Activated T-cell treated with anti-CD3 and anti-CD28 coated beads for 48 hours (primary cell): ENCODE measurements at regions not wholly inside any gene's neighbourhood (a gene's known extent, or its start where the extent isn't known, plus 50 kb on each side); places are given as distances from the start of the nearest gene placed in this dataset.

ENCODE experiments used
- DNase-seq: peaks from one replicate; pipeline ENCODE4 v3.0.0-alpha.2; 2020; ENCODE audit warnings: low read depth

DNA sequence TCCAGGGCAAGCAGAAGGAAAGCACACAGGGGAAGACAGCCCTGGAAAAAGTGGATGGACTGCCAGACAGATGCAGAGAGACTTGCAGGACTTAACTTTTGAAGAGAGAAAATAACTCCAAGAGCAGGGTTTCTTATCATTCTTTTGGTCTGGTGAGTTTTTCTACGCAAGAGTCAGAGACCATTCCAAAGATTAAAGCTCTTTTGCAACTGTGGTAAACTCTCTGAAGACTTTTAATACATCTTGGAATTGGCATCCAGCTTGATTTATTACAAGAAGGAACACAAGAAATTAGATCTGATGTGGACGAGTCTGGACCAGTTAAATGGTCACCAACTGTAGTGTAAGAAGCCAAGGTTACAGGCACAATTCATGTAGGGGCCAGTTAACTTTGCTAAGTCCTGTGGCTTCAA lies 153.4 kb downstream of the SIPA1L2 start:
- DNase-seq: no peak

DNA sequence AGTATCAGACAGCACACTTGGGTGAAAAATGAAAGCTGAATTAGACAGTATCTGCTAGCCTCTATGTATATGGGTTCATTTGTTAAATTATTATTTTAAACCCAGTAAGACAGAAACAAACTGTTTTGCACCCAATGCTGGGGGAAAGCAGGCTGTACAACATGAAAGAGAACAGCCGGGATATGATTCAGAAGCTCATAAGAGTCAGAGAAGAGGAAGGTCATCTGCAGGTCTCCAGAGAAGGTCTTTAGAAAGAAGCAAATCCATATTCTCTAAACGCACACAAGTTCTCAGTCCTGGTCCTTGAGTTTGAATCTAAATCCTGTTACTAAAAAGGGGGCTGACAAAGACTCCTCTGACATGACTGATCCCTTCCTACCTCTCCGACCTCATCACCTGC lies 155.1 kb downstream of the SIPA1L2 start:
- DNase-seq: no peak

DNA sequence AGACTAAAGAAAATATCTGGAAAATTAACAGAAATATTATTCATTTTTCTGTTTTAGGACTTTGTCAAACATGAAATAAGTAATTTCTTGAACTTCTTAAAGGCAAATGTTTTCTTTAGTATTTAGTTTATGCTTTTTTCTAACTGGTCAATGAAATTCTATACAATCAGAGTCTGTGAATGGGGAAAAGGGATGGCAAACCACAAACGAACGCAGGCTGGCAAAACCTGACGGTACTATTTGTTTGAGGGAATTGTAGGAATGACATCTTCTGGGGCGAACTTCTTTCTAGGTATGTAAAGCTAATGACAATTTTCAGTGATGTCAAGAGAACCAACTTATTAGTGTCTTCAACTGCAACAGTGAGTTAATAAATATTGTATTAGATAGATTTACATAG lies 156.0 kb downstream of the SIPA1L2 start:
- no peak for DNase-seq

DNA sequence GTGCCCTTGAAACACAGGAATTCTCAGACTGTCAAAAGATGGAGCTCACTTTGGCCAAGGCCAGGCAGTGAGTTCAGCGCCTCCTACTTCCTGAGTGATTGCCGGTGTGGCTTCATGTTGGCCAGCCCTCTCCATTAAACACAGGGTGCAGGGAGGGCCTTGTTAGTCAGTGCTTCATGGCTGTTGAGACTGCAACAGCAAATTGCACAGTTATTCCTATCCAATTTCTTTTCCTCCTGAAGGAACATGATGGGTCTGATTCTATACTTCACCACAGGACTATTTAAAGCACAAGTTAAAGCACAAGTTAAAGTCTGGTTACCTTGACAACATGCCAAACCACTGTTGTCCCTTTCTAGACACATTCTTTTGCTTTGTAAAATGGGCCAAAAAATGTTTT lies 156.6 kb downstream of the SIPA1L2 start:
- DNase-seq: no peak

DNA sequence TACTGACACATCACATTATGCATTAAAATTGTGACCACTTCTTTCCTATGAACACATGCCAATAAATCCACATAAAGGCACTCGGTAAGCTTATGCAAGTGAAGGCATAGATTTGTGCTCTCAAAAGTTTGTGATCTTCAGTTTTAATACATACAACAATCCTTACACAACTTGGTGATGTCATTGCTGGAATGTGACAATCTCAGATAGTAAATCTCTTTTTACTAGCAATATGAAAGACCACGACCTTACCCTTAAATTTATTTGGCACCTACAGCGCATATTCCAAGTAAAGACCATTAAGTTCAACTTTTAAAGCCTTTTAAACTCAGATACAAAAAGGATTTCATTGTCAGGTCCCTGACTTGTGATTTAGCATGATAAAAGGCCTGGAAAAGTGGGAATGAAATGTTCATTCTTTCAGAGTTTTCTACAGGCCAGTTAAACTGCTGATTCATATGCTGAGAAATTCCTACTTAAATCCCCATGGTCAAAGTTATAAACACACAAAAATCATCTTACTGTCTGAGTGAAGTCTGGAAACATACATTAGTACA lies 157.4 kb downstream of the SIPA1L2 start:
- no peak for DNase-seq

DNA sequence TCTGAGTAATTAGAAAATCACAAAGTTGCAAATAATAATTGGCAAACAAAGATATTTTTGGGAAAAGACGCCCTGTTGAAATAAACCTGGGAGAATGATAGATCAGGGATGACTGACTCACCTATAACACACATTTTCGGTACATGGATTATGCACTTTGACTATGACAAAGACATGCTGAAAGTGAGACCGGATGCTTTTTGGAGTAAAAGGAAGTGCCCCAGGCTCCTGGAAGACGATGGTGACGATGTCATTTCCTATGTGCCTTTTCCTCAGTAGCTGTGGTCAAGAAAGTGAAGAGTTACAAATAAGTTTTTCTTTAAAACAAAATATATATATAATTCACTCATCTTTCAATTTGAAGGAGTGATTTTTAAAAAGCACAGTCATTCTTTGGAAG lies 158.7 kb downstream of the SIPA1L2 start:
- no peak for DNase-seq

DNA sequence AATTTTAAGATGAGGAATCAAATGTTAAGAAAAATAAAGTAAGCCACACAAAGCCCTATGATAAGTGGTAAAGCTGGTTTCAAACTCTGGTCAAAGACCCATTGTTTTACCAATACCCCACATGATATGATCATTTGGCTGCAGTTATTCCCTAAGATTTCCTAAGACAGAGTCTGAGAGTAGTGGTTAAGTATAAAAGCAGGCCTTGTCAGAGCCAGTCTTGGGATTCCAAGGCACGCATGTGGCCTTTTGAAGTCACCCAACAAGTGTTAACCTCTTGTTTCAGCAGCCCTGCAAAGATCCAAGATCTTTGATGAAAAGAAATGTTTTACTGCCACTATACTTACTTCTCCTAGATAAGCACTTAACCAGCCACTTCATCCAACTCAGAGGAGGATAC lies 159.2 kb downstream of the SIPA1L2 start:
- no peak for DNase-seq

DNA sequence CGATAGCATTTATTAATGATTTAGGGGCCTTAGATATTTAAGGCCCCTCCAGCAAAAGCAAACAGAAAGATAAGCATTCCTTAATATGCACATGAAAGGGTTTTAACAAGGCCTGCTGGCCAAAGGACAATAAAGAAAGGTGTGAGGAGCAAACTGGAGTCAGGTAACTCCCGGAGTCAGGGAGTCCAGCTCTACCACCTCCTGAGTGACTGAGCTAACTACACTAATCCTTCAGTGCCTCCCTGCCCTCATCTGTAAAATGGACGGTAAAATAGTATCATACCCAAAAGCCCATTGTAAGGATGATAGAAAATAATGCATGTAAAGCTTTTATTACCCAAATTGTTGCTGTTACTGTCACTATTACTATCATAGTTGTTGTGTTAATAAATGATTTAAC lies 161.7 kb downstream of the SIPA1L2 start:
- DNase-seq: no peak

DNA sequence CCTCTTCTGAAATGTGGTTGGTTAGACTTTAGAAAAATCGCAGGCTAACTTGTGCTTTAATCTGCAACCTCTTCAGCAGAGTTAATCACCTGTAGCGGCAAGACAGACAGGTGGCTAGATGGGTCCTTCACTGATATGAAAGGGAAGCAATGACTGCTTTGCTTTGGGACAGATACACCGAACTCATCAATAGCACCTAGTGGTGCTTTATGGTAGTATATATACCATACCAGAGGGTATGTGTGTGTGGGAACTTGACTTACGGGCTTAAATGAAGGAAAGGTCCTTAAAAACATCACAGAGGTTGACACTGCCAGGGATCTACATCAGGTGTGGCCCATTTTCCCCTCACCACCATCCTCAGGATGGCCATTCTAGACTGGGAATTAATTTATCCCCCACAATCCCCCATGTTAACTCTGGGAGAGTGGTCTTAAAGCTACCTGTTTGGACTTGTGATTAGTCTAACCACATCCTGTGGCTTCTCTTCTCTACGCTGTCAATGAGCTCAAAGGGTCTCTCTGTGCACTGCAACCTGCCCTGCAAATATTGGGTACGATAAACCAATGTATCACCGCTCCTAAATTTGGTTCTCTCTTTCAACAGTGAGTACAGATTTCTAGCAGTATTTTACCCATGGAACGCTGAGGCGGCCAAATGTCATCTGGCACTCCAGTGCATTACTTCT lies 162.7 kb downstream of the SIPA1L2 start:
- DNase-seq: no peak

DNA sequence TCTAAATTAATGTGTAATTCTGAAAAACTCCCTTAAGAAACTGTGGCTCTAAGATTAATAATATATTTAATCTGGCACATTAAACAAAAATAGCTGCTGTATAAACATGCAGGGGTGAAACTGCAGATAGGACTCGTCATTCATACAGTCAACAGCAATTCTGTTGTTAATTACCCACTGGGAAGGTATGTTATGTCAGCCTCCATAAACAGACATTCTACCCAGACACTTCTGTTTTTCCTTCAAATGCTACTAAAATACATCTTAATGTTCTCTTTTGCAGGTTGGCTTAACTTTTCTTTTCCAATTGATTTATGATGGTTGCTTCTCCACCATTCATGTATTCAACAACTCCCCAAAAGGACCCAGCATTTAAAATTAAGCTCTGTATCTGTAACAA lies 165.6 kb downstream of the SIPA1L2 start:
- no peak for DNase-seq

DNA sequence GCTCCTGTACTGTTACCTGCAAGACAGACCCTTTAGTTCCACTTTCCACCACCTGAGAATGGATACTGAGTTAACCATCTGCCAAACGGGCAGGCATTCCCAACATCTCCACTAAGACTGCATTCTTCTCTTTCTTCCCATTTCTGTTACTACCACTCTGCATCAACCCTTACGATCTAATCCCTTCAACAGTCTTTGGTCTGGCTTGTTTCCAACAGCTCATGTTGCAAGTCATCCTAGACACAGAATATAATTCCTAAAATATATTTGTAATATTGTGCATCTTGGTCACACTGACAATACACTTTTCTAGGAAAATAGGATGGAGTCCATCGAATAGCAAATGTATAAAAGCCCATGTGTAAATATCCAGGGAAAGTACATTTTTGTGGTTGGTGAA lies 166.7 kb downstream of the SIPA1L2 start:
- no peak for DNase-seq

DNA sequence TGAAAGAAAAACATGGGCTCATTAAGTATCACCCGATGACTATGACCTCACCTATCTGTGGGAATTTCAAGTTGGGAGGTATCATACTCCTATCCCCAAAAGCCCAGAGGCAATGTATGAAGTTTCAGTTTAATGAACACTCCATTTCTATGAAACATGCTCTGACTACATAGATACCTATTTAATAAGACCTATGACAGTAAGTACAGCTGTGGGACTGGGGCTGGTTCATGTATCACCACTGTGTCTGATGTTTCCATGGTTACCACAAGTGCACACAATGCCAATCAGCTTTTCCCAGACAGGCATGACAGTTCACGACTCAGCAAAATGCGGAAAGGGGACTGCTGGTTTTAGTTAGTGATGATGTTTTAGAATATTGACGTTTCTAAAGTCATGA lies 167.7 kb downstream of the SIPA1L2 start:
- no peak for DNase-seq

DNA sequence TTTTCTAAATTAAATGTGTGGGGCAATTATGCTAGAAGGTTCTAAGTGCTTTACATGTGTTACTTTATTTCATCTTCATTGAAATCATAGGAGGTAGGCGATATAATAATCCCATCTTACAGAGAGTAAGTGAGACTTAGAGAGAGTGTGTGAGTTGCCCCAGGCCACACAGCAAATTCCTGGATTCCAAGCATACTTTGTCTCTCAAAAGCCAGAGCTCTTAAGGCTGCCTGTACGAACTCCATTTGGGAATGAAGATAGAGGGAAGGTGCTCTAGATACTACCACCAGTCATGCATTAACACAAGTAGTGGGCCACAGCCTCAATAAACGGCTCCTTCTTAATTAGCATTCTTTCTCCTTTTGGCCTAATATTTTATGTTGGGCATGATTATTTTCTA lies 170.1 kb downstream of the SIPA1L2 start:
- no peak for DNase-seq

DNA sequence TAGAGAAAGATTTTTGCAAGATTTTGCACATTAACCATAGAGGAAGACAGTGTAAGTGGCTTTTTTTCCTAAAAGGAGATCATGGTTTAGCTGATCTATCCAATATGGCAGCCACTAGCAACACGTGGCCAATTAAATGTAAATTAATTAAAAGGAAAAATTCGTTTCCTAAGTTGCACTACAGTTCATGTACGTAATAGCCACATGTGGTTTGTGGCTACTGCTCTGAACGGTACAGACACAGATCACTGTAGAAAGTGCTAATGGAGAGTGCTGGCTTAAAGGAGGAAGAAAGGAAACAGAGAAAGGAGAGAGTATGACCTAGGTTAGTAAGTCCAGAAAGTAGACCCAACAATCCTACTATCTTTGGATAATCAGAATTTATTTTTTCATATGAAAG lies 170.8 kb downstream of the SIPA1L2 start:
- DNase-seq: no peak

DNA sequence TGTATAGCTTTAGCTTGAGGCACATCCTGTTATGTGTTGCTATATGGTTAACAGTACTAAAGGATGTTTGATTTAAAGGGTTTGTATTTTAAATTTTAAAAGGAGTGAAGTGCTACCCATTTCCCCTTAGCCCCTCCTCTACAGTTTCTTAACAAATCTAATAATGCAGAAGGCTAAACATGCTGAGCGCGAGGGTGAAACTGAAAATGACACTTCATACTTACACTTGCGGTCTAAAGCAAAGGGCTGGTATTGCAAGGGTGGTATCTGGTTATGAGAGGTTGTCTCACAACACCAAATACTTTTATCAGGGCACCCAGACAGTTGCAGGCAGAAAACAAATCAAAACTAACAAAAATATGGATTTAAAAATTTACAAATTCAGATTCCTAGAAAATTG lies 172.3 kb downstream of the SIPA1L2 start:
- no peak for DNase-seq

DNA sequence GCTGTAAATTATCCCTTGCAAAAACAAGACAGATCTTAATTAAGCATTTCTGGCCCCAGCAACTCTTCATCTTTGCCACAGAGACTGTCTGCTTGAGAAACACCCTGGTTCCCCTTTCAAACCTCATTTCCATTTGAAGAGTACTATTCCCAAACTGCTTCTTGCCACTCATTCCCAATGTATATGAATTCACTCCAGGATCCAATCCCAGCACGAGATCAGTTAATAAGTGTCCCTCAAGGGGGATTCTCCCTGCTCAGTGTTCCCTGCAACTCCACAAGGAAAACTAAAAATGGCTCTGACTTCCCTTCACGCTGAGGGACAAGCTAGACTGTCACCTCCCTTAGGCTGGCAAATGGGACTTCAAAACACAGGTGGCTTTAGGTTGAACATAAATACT lies 173.2 kb downstream of the SIPA1L2 start:
- no peak for DNase-seq

DNA sequence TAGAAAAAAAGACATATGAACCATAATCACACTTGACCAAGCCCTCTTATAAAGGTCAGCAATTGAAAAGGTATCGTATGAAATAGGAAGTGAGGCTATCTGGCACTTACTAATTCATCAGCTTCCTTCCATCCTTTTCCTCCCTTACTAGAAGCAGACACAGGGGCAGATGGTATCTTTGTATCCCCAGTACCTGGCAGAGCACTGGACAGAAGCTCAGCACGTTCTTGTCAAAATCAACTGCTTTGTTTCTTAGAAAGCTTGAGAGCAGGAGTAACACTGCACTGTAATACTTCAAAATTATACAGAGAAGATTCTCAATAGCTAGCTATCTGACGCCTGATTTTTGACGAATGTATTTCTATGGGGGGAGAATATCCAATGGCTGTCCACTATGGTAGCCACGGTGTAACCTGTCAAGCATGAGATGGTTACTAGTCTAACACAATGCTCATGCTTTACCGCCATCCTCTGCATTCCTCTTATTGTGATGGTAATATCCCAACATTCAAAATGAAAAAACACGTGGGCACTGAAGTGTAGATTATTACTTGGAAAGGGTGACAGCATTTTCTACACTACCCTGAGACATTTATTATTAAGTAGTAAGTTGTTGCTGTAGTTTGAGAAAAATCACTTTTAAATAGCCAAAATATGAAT lies 175.6 kb downstream of the SIPA1L2 start:
- DNase-seq: no peak

DNA sequence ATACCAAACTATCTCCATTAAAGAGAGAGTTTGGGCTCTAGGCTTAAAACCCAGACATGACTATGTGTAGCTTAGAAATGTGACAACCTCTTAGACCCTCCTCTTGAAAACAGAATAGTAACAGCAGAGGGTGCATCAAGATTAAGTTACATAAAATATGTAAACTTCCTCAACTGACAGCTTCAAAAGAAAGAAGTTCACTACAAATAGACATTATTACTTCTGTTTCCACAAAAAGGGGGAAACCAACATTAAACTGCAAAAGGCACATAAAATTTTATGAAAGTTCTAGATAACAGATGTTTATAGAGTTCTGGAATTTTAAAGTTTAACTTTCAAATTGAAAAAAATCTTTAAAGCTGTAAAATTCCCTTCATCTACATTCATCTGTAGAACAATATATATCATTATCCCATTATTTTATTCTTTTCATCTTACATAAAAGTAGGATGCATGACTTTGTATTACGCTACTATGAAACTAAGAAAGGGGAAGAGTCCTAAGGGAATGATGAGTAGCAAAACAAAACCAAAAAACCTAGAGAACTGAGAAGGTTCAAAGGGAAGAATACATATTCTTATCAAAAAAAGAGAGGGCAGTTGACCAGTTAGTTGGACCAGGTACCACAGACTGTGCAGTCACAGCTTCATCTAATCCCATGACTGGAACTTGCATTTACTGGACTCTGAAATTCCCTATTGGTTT lies 177.0 kb downstream of the SIPA1L2 start:
- no peak for DNase-seq

DNA sequence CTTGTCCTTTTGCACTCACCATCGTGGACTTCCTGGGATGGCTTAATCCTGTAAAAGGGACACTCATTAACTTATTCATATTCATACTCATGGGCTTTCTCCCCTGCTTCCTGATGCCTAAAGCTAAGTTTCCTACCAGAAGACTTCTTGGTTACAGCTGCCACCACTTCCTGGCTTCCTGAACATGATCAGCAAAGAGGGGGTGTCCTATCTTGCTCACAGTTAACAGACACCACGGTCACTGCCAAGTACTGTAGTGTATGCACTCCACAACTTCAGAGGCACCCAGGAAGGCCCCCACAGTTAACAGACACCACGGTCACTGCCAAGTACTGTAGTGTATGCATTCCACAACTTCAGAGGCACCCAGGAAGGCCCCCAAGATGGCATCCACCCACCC lies 177.8 kb downstream of the SIPA1L2 start:
- no peak for DNase-seq

DNA sequence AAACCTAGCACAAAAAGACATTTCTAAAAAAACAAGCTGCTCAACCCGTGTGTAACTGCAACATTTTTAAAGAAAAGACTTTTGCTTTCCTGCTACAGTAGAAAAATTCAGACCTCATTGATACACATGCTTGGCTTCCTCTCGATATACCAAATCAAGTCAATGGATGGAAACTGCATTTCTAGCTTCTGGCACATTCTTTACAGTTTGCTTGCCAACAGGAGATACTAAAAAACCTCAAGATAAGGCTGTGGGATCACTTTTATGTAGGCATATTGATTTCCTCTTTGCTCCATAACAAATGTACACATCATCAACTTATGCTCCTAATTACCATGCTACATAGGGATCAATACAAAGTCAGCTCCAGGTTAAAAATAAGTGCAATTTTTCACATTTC lies 178.4 kb downstream of the SIPA1L2 start:
- no peak for DNase-seq

DNA sequence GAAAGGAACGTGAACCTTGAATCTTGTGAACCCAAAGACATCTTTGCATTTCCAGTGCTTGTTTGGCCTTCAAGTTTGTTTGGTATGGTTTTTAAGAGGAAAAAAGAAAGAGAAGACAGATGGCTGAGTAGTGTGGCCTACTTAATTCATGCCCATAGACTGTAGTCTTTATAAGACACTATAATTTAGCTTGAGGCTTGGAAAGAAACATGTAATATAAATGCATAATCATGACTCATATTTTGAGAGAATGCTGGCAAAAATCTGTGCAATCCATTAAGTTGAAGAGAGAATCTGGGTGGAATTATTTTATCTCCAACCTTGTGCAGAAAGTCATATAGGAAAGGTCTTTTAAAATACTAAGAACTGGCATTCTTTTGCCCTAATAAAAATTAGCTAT lies 179.3 kb downstream of the SIPA1L2 start:
- DNase-seq: no peak

DNA sequence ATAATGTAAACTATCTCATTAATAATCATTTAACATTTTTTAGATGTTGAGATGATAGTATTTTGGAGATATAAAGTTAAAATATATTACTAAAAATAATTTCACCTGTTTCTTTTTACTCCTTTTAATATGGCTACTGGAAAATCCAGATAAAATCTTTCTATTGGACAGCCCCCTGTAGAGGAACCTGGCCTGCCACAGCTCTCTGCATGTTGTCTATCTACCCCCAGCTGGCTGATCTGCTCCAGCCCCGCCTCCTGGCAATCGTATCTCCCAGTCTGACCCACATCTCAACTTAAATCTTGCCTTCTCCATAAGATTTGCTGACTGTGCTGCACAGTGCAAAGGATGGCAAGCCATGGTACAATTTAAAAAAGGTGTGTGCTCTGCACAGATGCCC lies 182.8 kb downstream of the SIPA1L2 start:
- DNase-seq: no peak
